HFFc6 (cell line): ENCODE measurements at regions not wholly inside any gene's neighbourhood (a gene's known extent, or its start where the extent isn't known, plus 50 kb on each side); places are given as distances from the start of the nearest gene placed in this dataset.

Source experiments
- DNase-seq: peaks from one replicate; pipeline ENCODE4 v3.0.0-alpha.2; 2018
- H3K27ac Mint-ChIP-seq: 2 replicates; pipeline ENCODE4 v1.8.0; 2020; ENCODE audit warnings: mild to moderate bottlenecking, mixed read lengths
- H3K27me3 Mint-ChIP-seq: 2 replicates; pipeline ENCODE4 v1.8.0; 2021; ENCODE audit warnings: mild to moderate bottlenecking, moderate library complexity, mixed read lengths; ENCODE audit not compliant: insufficient read depth
- H3K36me3 Mint-ChIP-seq: 2 replicates; pipeline ENCODE4 v1.8.0; 2021; ENCODE audit warnings: low read depth, mixed read lengths
- H3K4me1 Mint-ChIP-seq: 2 replicates; pipeline ENCODE4 v1.8.0; 2020; ENCODE audit warnings: low read depth, mixed read lengths
- H3K4me3 Mint-ChIP-seq: 2 replicates; pipeline ENCODE4 v1.8.0; 2020; ENCODE audit warnings: mild to moderate bottlenecking, moderate library complexity, mixed read lengths
- H3K9me3 Mint-ChIP-seq: 2 replicates; pipeline ENCODE4 v1.8.0; 2020; ENCODE audit warnings: mild to moderate bottlenecking, mixed read lengths
- TF ChIP-seq, protein P1 (sequence below): fragments of 200-600 bp; sonication (generic); IDR thresholded peaks from 2 replicates; pipeline ENCODE4 v1.5.0; 2021; ENCODE audit warnings: antibody characterized with exemption, mild to moderate bottlenecking

DNA sequence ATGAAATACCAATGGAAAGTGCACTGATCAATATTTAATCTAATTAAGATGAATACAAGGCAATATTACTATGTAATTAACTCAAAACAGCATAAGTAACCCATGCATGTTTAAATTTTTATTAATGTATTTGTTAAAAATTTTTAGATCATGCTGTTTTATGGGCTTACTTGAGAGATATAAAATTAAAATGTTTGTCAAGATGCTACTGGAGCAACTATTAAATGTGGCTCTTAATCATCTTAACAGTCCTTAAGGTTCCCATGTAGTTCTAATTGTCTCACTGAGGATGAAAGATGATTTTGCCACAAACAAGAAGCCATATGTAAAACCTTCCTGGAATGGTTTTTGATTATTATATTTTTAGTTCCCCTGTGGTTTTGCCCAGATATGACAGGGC is 897.1 kb downstream of the KCNMA1 start:
- TF ChIP-seq, protein P1, sequence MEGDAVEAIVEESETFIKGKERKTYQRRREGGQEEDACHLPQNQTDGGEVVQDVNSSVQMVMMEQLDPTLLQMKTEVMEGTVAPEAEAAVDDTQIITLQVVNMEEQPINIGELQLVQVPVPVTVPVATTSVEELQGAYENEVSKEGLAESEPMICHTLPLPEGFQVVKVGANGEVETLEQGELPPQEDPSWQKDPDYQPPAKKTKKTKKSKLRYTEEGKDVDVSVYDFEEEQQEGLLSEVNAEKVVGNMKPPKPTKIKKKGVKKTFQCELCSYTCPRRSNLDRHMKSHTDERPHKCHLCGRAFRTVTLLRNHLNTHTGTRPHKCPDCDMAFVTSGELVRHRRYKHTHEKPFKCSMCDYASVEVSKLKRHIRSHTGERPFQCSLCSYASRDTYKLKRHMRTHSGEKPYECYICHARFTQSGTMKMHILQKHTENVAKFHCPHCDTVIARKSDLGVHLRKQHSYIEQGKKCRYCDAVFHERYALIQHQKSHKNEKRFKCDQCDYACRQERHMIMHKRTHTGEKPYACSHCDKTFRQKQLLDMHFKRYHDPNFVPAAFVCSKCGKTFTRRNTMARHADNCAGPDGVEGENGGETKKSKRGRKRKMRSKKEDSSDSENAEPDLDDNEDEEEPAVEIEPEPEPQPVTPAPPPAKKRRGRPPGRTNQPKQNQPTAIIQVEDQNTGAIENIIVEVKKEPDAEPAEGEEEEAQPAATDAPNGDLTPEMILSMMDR = no peak
- no peak for DNase-seq
- no peaks in the 10 kb centered on the region for H3K9me3 Mint-ChIP-seq

DNA sequence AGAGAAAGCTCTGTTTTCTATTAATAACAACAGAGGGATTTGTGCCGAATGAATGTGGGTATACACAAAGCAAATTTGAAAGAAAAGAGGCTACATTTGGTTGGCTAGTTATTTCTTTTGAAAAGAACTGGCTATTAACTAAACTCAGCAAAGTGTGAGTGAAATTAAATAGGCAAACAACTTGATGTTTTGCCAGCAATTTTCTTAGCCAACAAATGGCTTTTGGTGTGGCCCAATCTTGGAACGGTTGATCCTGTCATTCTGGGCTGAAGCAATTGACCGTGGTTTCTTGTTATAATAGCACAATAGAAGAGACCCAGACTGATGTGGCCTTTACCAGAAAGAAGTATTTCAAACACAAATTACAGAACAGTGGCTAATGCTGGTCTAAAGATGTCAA is 898.6 kb downstream of the KCNMA1 start:
- TF ChIP-seq, protein P1 = no peak
- Mint-ChIP-seq H3K9me3 (no peaks in the 10 kb centered on the region), H3K4me1 (no peaks in the 10 kb centered on the region), H3K36me3 (no peaks in the 10 kb centered on the region), H3K4me3 (no peak overlapping the region), H3K27ac (no peak overlapping the region), H3K27me3 (peaks cover 9% of the 10 kb centered on the region; the same call in 1 of the 2 replicates)
- no peak for DNase-seq

More for the DNA sequence above, 897.1 kb downstream of the KCNMA1 start:
- H3K4me1 Mint-ChIP-seq = no peaks in the 10 kb centered on the region
- H3K4me3 Mint-ChIP-seq = no peak overlapping the region
- no peak overlapping the region for H3K27ac Mint-ChIP-seq
- no peaks in the 10 kb centered on the region for H3K36me3 Mint-ChIP-seq
- H3K27me3 Mint-ChIP-seq = peaks cover 9% of the 10 kb centered on the region; the same call in 1 of the 2 replicates

DNA sequence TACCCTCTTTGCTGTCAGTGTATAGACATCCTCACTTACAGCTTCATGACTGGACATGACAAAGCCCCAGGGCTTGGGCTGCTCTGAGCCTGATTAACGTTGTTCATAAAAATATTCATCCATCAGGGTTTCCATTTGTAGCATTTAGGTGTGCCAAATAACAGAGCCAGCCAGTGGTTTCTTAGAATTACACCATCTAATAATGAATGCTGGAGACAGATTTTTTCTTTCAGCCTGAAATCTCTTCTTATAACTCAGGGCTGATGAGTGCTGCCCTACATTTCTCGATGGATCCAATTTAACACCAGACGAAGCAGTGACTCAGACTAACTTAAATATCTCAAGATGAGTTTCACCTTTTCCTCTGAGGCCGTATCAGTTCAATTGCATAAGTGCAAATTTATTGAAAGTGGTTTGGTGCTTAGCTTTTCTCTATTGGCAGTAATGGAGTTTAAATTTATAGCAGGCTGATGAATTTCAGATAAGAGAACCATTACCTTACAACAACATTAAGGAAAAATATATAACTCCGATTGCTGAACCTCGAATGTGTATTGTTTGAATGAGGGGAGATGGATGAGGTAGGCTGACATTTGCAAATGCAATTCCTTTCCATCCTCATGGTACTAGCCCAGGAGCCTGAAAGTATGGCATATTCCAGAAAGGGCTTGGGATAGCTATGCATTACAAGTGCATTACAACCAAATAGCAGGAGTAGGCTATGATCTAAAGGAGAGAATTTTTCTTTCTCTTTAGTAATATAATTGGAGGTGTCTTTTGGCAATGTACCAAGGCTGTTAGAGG is 900.6 kb downstream of the KCNMA1 start:
- peaks cover 3% of the 10 kb centered on the region; the same call in 1 of the 2 replicates for H3K27me3 Mint-ChIP-seq
- H3K4me3 Mint-ChIP-seq = no peak overlapping the region
- H3K9me3 Mint-ChIP-seq = no peaks in the 10 kb centered on the region; the same call in 1 of the 2 replicates
- TF ChIP-seq, protein P1 = no peak
- no peaks in the 10 kb centered on the region for H3K4me1 Mint-ChIP-seq
- no peak for DNase-seq
- no peak overlapping the region for H3K27ac Mint-ChIP-seq
- no peaks in the 10 kb centered on the region; the same call in 1 of the 2 replicates for H3K36me3 Mint-ChIP-seq

DNA sequence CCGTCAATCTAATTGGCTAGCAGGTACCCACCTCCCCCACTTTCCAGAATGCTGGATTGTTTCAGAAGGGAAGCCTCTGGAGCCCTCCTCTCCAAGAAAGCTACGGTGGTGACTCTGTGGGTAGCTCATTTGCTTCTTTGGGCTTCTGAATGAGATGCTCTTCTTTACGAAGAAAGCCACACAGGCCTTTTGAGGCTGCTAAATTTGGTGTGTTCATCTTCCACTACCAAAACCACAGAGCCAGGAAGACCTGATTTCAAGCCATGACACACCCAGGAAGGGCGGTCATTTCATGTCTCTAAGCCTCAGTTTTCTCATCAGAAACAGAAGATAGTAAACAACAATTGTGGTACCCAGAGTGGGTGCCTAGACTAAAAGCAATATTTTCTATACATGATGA is 901.2 kb downstream of the KCNMA1 start:
- Mint-ChIP-seq H3K27me3 (peaks cover 2% of the 10 kb centered on the region; the same call in 1 of the 2 replicates), H3K4me3 (no peak overlapping the region), H3K9me3 (no peaks in the 10 kb centered on the region; the same call in 1 of the 2 replicates), H3K27ac (no peak overlapping the region), H3K4me1 (no peaks in the 10 kb centered on the region), H3K36me3 (no peaks in the 10 kb centered on the region; the same call in 1 of the 2 replicates)
- TF ChIP-seq, protein P1 = no peak
- no peak for DNase-seq

DNA sequence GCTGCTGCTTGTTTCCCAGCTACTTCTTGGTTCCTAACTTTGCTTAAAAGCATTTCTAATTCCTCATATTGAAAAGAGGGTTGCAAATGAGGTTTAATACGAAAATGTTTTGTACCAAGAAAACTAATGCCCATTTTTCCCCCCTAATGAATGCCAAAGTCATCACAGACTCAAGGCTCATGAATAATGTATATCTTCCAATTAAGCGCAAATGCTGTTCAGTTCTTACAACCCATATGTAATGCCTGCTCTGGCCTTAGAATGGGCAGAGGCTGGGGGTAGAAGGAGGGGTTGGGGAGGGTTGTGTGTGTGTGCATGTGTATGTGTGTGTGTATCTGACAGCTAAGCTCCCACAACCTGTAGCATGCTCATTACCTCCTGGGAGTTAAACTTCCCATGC is 901.7 kb downstream of the KCNMA1 start:
- Mint-ChIP-seq H3K36me3 (no peaks in the 10 kb centered on the region; the same call in 1 of the 2 replicates), H3K27me3 (peaks cover 2% of the 10 kb centered on the region; the same call in 1 of the 2 replicates), H3K9me3 (no peaks in the 10 kb centered on the region; the same call in 1 of the 2 replicates), H3K27ac (no peak overlapping the region), H3K4me3 (no peak overlapping the region), H3K4me1 (no peaks in the 10 kb centered on the region)
- DNase-seq = no peak
- TF ChIP-seq, protein P1 = no peak
